NCI-H510A (cell line): ENCODE measurements at regions not wholly inside any gene's neighbourhood (a gene's known extent, or its start where the extent isn't known, plus 50 kb on each side); places are given as distances from the start of the nearest gene placed in this dataset.

Experiments used
- DNase-seq: peaks from one replicate; lab custom pipeline; 2025; lab: John Stamatoyannopoulos, UW

DNA sequence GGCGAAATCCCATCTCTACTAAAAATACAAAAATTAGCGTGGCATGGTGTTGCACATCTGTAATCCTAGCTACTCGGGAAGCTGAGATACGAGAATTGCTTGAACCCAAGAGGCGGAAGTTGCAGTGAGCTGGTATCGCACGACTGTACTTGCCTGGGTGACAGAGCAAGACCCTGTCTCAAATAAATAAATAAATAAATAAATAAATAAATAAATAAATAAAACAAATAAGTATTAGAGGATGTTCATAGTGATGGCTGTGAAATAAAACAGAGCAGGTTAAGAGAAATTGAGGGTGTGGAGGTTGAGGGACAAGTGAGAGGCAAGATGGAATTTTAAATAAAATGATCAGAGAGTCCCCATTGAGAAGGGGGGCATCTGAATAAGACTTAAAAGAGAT is 124.7 kb upstream of the DST start:
- DNase-seq: no peak

DNA sequence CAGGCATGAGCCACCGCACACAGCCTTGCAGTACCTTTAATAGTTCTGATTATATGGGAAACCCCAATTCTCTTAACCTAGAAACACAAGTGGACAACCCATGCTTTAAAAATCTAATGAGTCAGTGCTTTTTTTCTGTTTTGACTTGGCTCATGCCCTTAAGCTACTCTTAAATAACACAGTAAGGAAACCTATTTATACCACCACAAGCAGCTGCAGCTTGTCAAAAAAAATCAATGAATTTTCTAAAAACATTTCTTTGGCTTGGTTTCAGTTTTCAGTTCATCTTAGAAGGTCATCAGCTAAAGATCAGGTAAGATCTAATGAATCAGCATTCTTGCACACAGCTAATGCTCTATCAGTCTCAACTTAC is 124.1 kb upstream of the DST start:
- no peak for DNase-seq

DNA sequence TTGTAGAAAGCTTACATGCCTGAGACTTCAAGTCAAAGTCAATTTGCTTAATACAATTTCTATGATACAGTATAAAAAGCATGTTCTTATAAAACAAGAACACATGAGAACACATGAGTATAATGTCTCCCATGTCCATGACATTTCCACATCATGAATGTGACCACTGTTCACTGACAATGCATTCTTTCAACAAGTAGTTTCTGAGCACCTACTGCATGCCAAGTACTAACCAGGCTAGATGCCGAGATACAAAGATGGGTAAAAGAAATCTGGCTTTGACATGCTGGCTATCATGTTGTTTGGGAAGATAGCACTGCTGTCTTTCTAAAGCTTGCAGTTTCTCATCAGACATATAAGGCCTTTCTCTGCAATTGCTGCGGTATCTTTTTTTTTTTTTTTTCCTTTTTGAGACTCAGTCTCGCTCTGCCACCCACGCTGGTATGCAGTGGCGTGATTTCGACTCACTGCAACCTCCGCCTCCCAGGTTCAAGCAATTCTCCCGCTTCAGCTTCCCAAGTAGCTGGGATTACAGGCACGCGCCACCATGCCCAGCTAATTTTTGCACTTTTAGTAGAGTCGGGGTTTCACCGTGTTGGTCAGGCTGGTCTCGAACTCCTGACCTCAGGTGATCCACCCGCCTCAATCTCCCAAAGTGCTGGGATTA is 123.6 kb upstream of the DST start:
- DNase-seq: no peak

DNA sequence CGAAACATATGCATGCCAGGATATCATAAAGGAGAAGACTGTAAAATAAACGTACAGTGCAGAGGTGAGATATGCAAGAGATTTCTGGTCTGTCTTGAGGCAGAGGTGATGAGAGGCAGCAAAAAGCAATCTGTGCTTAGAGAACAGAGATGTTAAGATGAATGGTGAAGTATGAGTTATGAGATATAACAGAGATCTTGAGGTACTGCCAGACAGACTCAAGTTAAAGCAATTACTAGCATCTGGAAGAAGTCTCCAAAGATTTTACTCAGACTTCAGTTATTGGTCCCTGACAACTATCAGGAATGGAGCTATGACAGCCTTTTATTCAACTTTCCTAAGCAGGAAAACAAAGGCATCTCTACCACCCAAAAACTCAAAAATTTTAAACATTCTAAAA is 122.8 kb upstream of the DST start:
- DNase-seq: no peak

DNA sequence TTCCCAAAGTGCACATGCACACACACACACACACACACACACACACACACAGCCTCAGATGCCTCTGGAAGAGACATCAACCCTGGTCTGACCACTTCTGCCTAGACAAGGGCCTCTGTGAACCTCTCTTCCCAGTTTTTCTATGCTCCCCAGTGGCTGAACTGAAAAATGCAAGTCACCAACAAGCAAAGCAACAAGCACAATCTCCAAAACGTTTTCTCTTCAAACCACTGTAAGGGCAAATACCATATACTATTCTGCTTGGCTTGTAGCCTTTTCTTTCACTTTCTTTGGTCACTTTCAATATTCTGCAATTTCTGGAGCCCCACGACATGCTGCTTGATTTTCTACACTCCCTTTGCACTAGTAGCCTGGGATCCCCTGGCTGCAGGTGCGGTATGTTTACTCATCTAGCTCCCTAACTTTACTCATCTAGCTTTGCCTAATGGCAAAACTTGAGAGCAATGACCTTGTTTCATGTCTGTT is 121.4 kb upstream of the DST start:
- DNase-seq: peak; percentile 54

DNA sequence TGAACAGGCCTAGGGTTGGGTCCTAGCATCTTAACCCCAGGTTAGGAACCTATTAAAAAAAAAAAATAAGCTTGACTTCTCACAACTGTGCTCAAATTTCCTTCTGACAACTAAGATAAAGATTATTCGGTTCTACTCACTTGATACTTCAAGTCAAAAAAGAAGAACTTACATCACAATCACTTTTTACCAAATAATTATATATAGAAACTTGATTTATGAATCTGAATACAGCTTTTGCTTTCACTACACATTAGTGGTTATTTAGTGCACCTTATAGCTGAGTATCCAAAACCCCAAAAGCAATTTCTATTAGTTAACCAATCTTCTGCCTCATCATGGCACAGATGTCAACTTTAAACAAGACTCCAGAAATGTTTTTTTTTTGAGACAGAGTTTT is 119.0 kb upstream of the DST start:
- DNase-seq: no peak

DNA sequence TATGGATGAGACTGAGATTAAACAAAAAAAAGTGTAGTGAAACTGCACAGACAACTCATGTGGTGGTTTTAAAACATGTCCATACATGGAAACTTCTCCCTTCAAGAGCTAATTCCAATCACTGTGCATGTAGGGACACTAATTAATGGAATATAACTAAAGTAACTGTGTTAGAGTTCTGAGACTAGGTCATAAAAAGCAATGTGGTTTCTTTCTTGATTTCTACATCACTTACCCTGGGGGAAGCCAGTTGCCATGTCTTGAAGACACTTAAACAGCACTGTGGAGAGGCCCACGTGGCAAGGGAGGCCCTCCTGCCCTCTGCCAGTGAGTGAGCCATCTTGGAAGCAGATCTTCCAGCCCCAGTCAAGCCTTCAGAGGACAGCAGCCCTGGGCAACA is 118.2 kb upstream of the DST start:
- no peak for DNase-seq

DNA sequence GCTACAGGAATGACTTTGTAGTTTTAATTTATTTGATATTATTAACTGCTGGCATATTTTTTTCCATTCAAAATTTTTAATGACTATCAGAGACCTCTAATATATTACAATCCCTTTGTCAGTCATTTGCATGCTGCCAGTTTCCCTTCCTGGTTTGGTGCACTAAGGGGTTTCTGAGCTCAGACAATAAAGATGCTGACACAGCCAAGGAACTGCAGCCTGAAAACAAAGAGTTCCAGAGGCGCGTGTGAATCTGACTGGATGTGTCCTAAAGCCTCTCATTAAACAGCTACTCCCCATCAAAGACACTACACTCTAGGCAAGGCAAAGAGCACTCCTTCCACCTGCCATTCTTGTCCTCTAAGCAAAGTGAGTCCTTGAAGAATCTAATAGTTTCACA is 116.8 kb upstream of the DST start:
- DNase-seq: no peak

DNA sequence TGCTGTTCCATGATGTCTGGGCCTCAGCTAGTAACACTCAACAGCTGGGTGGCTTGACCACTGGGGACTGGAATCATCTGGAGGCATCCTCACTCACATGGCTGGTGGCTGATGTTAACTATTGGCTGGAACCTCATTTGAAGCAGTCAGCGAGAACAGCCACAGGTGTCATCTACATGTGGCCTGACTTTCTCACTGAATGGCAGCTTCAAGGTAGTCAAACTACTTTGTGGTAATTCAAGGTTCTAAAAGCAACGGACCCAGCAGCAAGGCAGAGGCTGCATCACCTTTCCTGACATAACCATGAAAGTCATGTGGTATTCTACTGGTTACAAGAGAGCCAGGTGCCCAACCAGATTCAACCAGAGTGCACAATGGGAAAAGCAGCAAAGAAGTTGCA is 115.9 kb upstream of the DST start:
- DNase-seq: no peak

DNA sequence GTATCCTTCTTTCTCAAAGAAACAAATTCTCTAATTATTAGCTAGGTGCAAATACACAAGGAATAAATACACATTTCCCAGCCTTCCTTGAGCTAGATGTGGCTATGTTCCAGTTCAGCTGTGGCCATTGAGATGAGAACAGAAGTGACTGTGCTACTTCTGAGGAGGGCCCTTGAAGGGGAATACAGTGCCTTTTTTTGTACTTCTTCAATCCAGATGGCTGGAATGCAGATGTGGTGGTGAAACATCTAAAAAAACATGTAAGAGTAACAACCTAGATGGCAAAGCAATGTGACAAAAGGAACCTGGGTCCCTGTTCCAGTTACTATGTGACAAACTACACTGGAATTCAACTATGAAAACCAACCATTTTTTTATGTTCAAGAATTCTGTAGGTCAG is 115.4 kb upstream of the DST start:
- DNase-seq: no peak

DNA sequence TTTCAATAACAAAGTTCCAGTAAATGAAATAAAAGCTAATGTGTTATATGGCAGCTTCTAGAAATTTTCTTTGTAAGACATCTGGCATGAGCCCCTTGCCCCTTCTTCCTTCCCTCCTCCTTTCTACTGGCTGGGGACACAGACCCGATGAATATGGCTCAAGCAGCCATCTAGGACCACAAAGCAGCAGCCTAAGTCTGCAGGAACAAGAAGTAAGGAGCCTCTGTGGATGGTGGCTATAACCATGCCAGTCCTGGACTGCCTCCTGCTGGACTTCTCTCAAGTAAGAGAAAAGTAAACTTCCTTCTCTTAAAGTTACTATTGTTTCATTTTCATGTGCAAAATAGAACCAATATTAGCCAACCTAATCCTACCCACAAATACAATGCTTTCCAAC is 114.9 kb upstream of the DST start:
- DNase-seq: no peak

DNA sequence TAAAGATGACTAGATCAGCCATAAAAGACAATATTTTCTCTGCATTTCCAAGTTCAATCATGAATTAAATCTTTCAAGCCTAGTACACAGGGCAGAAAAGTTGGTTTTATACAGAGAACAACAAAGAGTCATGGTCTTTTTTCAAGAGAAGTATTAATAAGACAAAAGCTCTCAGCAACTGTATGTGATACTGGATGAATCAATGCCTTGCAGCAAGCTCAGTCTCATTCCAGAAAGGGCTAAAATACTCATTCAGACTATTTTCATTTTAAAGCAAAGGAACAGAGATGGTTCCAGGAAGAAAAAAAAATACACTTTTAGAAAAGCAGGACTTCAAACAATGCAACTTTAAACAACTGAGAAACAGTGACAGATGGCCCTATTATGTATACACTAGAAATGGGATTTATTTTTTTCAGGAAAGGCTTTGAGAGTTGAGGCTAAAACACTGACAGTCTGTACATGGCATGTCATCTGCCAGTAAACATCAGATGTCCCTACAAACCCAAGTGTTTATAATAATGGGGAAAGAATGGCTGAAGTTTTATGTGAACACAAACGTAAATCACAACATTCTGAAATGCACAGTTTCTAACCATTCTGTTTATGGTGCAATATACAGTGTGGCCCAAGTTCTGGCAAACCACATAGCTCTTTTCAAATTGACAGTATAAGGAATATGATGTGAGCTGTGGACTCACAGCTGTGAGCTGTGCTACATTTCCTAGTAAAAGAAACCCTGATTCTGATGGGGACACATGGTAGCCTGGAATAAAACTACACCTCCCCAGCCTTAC is 114.3 kb upstream of the DST start:
- no peak for DNase-seq

DNA sequence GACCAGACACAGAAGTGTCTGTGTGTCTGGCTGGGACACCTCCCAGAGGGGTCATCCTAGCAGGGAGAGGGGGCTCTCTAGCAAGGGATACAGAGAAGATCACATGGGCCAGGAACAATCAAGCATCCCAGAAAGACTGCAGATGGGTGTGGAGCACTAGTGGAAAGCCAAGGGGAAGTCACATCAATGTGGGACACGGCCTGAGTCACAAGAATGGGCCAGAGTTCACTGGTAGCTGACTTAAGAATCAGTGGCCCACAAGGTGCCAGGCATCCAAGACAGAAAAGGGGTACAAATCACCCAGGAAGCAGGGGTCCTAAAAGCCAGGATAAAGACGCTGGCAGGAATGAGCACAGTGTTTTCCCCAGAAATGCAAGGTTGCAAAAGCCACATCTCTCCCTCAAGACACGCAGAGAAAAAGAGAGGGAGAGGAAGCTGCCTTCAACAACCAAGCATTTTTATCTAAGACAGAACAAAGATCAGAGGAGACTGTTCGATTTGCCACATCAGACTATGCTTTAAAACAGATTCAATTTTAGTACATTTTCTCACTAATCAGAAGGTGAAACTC is 113.6 kb upstream of the DST start:
- no peak for DNase-seq

DNA sequence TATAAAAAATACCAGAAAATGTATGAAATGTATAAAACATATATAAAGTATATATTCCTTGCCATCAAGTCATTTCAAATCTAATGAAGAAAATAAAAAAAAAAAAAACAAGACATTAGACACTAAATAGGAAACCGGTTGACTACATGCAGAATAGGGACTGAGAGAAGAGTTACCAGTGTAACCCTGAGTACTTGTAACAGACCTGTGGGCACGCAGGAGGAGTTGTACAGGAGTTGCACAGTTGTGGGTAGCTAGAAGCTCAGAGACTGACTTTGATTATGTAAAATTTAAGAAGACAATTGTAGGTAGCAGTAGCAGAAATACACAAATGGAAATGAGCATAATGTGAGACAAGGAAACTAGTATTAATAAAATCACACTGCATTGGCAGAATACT is 112.4 kb upstream of the DST start:
- no peak for DNase-seq

DNA sequence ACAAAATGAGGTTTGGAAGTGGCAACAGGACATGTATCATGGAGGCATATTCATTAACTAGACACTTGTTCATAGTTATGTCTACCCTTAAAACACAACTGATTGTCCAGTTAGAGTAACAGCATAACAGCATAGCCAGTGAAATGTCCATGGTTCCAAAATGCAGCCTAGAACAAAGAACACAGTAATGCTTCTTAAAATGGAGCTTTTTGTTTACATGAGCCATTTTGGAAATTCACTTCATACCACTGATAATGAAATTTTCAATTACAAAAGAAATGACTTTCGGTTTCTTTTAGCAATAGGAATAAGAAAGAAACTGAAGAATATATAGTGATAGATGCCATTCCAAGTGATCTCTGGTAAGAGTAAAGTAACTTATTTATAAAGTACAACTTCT is 111.1 kb upstream of the DST start:
- no peak for DNase-seq

DNA sequence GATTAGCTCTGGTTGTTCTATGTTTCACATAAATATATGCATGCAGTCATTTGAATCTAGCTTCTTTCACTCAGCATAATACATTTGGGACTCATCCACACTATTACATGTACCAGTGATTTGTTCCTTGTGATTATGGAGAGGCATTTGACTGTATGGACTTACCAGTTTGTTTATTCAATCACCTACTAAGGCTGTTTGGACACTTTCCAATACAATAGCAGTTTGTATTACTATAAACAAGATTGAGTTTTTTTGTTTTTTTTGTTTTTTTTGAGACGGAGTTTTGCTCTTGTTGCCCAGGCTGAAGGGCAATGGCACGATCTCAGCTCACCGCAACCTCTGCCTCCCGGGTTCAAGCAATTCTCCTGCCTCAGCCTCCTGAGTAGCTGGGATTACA is 109.8 kb upstream of the DST start:
- no peak for DNase-seq

DNA sequence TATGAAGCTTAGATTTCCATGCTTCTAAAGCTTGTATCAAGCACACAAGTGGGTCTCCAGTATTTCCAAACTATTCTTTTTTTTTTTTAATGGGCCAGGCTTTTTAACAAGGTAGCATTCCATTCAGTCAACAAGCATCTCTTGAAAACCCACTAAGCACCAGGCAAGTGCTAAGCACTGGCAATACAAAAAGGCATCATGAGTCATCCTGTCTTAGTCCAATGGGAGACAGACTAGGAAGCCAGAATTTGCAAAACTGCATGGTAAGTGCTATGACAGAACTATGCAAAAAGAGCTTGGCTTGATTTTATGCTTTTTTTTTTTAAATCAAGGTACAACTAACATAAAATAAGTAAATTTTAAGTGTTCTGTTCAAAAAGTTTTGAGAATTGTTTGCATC is 109.3 kb upstream of the DST start:
- DNase-seq: peak; percentile 12

DNA sequence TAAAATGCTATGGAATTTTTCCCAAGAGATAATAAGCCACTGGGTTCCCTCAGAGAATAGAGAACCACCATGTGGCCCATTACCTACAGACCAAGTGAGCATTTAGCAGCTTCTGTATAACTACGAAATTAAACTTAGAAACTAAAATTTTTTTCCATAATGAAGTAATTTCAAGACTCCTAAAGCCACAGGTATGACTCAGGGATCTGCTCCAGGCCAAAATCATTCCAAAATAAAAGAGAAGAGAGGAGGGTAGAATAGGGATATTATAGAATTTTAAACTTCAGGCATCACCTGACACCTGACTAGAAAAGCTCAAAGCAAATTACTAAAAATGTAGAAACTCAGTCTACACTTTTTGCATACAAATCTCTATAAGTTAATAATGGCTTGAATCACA is 108.9 kb upstream of the DST start:
- no peak for DNase-seq

DNA sequence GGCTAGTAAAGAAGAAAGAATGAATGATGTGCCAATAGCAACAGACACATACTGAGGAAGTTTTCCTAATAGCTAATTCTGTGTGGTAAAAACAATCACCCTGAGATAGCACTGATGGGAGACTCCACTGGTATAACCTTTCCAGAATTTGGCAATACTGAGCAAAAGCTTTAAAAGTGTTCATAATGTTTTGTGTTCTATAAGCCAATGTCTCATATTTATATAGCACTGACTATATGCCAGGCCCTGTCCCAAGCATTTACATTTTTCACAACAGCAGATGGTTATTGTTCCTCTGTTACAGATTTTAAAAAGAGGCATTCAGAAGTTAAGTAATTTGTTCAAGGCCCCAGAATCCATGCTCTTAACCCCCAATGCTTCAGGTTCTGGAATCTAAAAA is 108.0 kb upstream of the DST start:
- DNase-seq: no peak

DNA sequence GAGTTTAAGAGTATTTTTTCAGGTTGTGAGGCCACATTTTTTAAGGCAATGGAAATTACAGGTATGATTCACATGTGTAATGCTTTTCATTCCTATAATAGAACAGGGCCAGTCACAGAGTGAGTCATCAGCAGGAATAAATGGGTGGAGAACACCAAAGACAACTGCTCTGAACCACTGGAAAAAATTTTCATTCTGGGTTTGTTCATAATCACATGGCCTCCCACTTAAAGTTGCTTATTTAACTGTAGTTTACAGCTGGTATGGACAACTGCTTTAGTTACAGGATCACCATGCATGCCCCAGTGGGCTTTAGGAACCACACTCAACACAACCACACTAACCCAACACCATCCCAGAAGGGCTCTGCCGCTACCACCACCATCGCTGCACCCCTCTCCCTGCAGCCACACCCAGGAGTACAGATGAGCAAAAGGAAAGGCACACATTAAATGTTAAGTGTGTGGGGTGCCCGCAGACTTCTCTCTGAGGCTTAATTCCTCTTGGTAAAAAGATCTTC is 107.0 kb upstream of the DST start:
- DNase-seq: no peak

DNA sequence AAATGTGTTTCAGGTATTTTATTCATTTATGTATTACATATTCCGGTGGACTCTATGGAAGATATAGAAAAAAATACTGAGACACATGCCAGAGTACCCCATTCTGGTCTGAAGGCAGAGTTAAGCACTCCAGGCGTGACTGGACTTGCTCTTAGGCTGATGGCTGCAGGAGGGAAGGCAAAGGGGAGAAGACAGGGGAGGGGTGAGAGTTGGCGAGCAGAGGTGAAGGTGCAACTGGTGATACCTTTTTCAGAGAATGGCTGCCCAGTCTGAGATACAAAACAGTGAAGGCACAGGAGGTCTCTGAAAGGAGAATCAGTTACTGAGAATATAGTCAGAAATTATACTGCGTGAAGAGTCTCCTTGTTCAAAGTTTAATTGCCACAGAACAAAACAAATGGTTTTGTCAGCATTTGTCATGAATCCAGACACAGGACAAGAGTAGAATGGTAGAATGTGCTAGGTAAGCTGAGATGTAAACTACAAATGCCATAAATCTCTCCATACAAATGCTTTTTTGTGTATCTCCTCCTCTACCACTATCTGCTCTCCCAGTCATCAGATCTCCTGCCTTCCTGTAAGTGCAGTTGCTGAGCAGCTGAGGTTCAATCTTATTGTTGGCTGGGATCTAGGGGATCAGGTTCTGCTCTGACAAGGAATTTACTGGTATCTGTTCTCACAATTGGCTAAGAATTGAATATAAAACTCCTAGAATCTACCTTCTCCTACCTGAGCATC is 104.2 kb upstream of the DST start:
- DNase-seq: peak; percentile 35

DNA sequence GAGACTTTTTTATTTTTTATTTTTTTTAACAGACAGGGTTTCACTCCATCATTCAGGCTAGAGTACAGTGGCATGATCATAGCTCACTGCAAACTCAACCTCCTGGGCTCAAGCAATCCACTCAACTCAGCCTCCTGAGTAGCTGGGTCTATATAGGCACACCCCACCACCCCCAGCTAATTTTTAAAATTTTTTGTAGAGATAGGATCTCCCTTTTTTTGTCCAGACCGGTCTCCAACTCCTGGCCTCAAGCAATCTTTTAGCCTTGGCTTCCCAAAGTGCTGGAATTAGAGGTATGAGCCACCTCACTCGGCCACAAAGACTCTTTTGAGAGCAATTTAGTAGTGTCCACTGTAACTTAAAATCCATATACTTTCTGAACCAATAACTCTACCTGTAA is 103.3 kb upstream of the DST start:
- no peak for DNase-seq

DNA sequence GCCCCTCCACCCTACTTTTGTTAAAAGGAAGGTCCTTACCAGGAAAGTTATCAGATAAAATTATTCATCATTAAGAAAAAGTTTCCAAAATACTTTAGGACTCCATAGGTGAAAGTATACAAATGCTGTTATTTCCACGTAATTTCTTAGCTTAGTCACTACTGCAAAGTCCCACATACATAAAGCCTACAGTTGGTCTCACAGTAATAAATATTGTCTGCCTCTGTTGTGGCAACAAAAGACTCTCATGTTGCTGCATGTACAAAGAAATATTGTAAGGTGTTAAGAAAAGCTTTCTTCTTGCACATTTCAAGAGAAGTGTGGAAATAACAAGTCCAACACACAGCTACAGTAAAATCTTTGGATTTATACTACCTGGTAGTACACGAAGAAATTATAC is 102.4 kb upstream of the DST start:
- DNase-seq: no peak
